Amniotic epithelial cell (primary cell): ENCODE measurements at regions not wholly inside any gene's neighbourhood (a gene's known extent, or its start where the extent isn't known, plus 50 kb on each side); places are given as distances from the start of the nearest gene placed in this dataset.

ENCODE experiments used
- DNase-seq: peaks from one replicate; pipeline ENCODE4 v3.0.0-alpha.2; 2010; ENCODE audit warnings: low read depth

DNA sequence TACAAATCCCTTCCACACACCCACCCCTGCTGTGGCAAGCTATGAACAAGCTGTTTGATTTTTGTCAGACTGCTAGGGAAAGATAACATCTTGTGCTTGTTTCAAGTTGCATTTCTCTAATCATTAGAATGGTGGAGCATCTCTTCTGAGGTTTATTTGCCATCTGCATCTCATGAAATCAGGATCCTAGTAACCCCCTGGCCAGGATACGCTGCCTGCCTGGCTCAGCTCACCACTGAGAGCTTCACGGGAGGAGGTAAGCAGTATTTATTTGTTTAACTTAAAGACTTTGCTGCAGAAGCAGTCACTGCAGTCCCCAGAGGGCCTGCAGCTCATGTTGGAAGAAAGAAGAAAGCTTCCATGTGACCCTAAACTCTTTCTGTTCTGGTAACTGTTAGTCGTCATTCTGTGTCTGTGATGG is 83.3 kb upstream of the CXCL14 start:
- no peak for DNase-seq

DNA sequence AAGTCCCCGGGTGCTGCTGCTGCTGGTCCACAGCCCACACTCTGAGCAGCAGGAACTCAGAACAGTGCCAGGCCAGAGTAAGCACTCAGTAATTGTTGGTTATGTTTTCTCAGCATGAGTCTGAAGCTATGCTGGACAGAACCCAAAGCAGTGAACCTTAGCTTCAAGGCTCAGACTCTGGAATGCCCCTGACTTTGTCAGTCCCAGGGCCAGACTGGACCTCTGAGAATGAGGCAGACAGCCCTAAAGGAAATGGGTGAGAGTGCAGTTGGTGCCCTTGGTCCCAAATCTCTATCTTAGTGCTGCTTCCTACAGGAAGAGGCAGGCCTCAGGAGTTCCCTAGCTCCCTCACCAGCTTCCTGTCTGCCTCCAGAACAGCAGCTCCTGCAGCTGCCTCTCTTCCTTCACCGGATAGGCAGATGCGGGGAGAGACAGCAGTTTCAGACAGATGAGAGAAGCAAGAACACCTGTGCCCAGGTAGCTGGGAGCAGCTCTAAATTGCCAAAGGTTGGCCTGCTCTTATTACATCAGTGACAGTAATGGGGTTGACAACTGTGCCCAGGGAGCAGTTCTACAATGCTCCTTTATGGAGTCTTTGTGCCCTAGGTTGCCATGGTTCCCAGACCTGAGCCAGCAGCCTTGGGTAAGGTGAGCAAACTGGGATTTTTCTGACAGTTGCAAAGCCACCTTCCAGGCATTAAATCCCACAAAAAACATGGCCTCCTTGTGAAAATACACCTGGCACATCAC is 82.2 kb upstream of the CXCL14 start:
- no peak for DNase-seq

GRCh38 chr5:135657536-135658305 is 78.9 kb upstream of the CXCL14 start:
- DNase-seq, result no peak

DNA sequence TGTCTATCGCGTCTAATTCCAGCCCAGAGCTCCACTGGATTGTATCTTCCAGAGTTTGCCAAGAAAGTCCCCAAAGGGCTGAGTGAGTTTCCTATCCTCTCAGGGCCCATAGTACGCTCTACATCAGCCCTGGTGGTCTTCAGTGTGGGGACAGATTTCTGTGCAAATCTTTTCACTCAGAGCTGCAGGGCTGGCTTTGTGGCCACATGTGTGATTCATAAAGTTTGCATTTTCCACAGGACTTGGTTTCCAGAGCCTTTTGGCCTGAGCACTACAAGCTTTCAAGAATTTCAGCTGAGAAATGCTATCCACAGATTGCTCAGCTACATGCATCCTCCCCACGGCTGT is 76.7 kb upstream of the CXCL14 start:
- no peak for DNase-seq

DNA sequence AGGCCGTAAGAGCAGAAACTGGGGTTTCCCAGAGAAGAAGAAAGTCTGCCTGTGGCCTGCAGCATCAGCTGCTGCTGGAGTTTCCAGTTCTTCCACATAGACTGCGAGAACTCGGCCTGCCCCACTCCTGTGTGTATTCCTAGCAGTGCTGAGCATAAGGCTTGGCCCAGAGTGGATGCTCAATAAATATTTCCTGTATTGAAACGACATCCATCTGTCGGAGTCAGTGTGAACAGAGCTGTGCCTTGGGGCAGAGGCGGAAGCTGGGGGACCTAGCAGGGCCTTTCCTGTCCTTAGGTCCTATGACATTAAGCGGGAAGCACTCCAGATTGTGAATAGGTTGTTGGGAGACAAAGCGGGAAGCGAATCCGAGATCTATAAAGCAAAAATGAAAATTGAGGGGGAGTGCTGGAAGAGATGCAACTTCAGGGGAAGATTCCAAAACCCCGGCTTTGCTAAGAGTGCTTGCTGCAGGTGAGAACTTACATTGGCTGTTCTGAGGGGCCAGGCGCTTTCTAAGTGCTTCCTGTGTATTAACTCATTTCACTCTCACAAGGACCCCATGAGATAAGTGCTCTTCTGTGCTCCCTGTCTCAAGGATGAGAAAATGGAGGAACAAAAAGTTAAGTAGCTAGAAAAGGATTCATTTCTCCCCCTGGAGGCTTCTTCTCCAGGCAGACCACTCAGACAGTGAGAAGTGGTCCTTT is 76.1 kb upstream of the CXCL14 start:
- DNase-seq, result no peak

GRCh38 chr5:135651156-135651555 is 72.4 kb upstream of the CXCL14 start:
- peak; percentile 13 for DNase-seq

GRCh38 chr5:135650081-135650480 is 71.3 kb upstream of the CXCL14 start:
- peak; percentile 7 for DNase-seq

GRCh38 chr5:135649435-135649834 is 70.6 kb upstream of the CXCL14 start:
- no peak for DNase-seq

DNA sequence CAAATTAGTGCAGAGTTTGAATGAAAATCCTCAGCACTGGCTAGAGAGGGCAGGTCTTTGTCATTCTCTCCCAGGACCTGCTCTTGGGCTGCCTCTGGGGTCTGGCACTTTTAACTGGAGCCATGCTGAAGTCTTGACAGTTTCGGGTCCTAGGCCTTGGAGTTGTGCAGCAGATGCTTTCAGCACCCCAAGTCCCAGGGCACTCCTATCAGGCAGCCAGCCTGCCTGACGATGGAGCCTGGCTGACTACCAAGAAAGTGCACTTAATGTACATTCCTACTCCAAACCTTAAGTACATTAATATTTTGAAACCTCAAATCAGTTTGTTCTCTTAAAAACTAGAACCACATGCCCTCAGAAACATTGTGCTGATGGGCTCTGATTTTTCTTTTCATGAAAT is 69.3 kb upstream of the CXCL14 start:
- DNase-seq, result no peak

GRCh38 chr5:135645336-135646180 is 66.8 kb upstream of the CXCL14 start:
- no peak for DNase-seq

- no peak for DNase-seq
Measured at GRCh38 chr5:135644816-135645215, 66.0 kb upstream of the CXCL14 start.

- DNase-seq, result no peak
Measured at GRCh38 chr5:135643881-135644766, 65.3 kb upstream of the CXCL14 start.

- DNase-seq, result no peak
Measured at GRCh38 chr5:135642934-135643333, 64.1 kb upstream of the CXCL14 start.

- no peak for DNase-seq
Measured at GRCh38 chr5:135642488-135642870, 63.7 kb upstream of the CXCL14 start.

GRCh38 chr5:135641734-135642487 is 63.1 kb upstream of the CXCL14 start:
- no peak for DNase-seq

DNA sequence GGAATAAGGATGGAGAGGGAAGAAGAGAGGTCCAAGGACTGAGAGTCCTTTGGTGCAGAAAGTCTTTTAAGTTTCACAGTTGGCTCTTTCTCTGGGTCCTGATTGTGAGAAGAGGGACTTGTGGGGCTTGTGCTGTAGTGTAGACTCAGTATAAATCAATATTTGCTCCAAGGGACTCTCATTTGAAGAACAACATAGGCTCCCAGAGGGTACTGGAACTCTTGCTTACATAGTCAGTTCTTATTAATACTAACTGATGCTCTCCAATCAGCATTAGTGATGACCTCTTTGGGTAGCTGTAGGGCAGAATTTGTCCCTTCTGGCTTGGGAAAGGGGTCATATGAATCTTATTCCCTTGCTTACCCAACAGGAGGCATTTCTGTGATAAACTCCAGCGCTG is 62.5 kb upstream of the CXCL14 start:
- no peak for DNase-seq

GRCh38 chr5:135635451-135635850 is 56.7 kb upstream of the CXCL14 start:
- no peak for DNase-seq

DNA sequence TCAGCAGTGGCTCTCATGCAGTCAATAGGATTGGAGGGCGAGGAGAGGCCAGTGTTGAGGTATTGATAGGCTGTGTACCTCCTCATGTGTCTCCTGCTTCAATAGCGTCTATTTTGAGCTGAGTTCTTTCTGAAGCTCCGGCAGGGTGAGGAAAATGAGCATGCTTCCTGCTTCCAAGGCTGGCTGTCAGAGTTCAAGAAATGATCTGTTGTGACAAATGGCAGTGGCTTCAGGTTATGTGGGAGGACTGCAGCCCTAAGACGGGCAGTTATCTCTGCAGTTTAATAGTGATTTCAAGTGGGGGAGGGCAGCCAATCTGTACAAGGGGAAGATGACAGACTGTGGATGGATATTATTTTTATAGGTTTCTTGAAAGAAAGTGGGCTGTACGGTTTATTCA is 54.0 kb upstream of the CXCL14 start:
- DNase-seq, result no peak

GRCh38 chr5:135631391-135631790 is 52.6 kb upstream of the CXCL14 start:
- DNase-seq, result no peak

DNA sequence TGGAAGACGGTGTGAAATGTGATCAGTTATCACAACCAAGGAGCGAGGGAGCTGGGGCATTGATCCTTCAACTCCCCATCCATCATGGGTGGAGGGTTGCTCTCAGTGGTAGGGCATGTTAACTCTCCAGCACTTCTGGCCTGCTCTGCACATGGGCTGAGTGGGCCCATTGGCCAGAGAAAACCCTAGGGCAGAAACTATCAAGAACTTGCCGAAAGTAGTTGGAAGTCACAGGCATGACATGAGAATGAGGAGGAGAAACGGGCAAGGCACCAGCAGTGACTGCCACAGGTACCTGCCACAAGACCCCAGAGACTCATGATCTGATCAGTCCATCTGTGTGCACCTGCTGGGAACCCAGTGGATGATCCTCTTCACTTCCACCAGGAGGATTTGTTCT is 50.9 kb upstream of the CXCL14 start:
- DNase-seq, result no peak
